Tibial nerve (tissue), 4 donors: ENCODE measurements at regions not wholly inside any gene's neighbourhood (a gene's known extent, or its start where the extent isn't known, plus 50 kb on each side); places are given as distances from the start of the nearest gene placed in this dataset.

Experiments used
- DNase-seq, 2 donors: peaks; one replicate each; pipeline ENCODE4 v3.0.0-alpha.2; 2019; ENCODE audit warnings: low spot score in 2 of 2
- H3K27ac ChIP-seq, 4 donors: fragments of 200-600 bp; sonication (generic) in 3 of 4; one replicate each; pipeline ENCODE4 v1.5.1; 2017 to 2019; ENCODE audit warnings: mild to moderate bottlenecking in 1 of 4
- H3K27me3 ChIP-seq, 2 donors: fragments of 200-600 bp; sonication (generic) in 1 of 2; one replicate each; pipeline versions ENCODE4 v1.5.1 to v1.6.0; 2017 to 2019
- H3K36me3 ChIP-seq, 3 donors: fragments of 200-600 bp; sonication (generic); one replicate each; pipeline ENCODE4 v1.5.1; 2018 to 2019
- H3K4me1 ChIP-seq, 4 donors: fragments of 200-600 bp; sonication (generic) in 3 of 4; one replicate each; pipeline ENCODE4 v1.5.1; 2017 to 2019
- H3K4me3 ChIP-seq, 4 donors: fragments of 200-600 bp; sonication (generic) in 3 of 4; one replicate each; pipeline ENCODE4 v1.5.1; 2017 to 2019; ENCODE audit warnings: mild to moderate bottlenecking in 1 of 4, moderate library complexity in 1 of 4
- H3K9me3 ChIP-seq, 4 donors: fragments of 200-600 bp; sonication (generic) in 3 of 4; one replicate each; pipeline ENCODE4 v1.5.1; 2017 to 2019
- EP300 ChIP-seq, 2 donors: sonication (generic); formaldehyde crosslinking; IDR thresholded peaks; one replicate each; pipeline ENCODE4 v1.6.1; 2017; ENCODE audit warnings: antibody characterized with exemption in 2 of 2, mild to moderate bottlenecking in 1 of 2
- POLR2A ChIP-seq, 2 donors: fragments of 450-650 bp; IDR thresholded peaks; one replicate each; pipeline ENCODE4 v1.6.1; 2017; ENCODE audit warnings: antibody characterized with exemption in 2 of 2, mild to moderate bottlenecking in 2 of 2, moderate library complexity in 2 of 2
- WGBS, 2 donors: methylation state at CpG; one replicate each; pipeline ENCODE4 v1.1.5; 2018; 5-methylcytosine and 5-hydroxymethylcytosine counted together
- TF ChIP-seq, protein P1 (sequence below), 5 experiments: fragments of 200-600 bp in 3 of 5; fragments of 450-650 bp in 2 of 5; sonication (generic) in 3 of 5; IDR thresholded peaks; one replicate each; pipeline ENCODE4 v1.5.1; 2016 to 2019; ENCODE audit warnings: antibody characterized with exemption in 5 of 5, mild to moderate bottlenecking in 3 of 5, moderate library complexity in 2 of 5

DNA sequence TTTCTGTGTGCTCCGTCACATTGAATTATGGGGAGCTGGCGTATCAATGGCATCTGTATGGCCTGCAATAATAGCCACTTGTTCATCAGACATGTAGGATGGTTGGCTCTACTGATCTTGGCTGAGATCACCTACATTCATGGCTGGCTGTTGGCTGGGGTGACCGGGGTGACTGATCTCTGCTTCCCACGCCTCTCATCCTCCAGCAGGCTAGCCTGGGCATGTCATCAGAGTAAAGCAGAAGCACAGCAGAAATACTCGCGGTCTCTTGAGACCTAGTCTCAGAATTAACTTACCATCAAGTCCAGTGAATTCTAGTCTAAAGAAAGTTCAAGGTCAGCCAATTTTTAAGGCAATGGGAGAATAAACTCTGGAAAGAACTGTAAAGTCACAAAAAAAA is 257.7 kb upstream of the GLI3 start:
- peaks cover 0 to 3% of the 10 kb centered on the region in 2 donors for H3K27me3 ChIP-seq
- TF ChIP-seq, protein P1, sequence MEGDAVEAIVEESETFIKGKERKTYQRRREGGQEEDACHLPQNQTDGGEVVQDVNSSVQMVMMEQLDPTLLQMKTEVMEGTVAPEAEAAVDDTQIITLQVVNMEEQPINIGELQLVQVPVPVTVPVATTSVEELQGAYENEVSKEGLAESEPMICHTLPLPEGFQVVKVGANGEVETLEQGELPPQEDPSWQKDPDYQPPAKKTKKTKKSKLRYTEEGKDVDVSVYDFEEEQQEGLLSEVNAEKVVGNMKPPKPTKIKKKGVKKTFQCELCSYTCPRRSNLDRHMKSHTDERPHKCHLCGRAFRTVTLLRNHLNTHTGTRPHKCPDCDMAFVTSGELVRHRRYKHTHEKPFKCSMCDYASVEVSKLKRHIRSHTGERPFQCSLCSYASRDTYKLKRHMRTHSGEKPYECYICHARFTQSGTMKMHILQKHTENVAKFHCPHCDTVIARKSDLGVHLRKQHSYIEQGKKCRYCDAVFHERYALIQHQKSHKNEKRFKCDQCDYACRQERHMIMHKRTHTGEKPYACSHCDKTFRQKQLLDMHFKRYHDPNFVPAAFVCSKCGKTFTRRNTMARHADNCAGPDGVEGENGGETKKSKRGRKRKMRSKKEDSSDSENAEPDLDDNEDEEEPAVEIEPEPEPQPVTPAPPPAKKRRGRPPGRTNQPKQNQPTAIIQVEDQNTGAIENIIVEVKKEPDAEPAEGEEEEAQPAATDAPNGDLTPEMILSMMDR (IDR thresholded peaks at IDR 0.05) = no peak
- no peak for TF ChIP-seq POLR2A (IDR thresholded peaks at IDR 0.05)
- TF ChIP-seq EP300 (IDR thresholded peaks at IDR 0.05) = no peak
- no peaks in the 10 kb centered on the region for H3K36me3 ChIP-seq
- H3K4me1 ChIP-seq = peaks cover 0 to 29% (median 3%) of the 10 kb centered on the region in 4 donors
- H3K27ac ChIP-seq = peak overlapping the region in 3 of 4 donors; percentile 32 to 84 (median 73)
- H3K4me3 ChIP-seq = no peak overlapping the region
- 32 to 45% methylated on average over 6 of the region's 6 CpGs for WGBS, 2 donors
- H3K9me3 ChIP-seq = no peaks in the 10 kb centered on the region
- DNase-seq = no peak

DNA sequence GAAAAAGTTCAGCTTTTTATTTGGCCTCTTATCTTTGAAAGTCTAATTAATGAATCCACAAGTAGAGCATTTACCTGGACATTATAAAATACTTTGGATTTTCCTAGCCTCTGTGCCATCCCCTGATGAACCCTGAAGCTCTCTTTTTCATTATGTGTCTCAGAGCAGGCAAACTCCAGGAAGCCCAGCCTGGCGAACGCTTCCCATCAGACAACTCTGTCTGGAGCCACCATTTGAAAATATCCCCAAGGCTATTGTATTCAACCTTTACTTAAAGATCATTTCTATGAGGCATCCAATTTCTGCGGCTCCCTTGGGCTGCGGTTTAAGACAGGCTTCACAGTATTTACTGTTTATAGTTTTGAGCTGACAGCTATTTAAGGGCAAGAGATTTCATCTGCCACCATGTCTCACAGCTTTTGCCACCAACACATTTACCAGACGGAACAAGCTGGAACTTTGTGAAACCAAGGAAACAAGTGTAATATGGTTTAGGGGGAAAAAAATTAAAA is 257.2 kb upstream of the GLI3 start:
- Histone ChIP-seq H3K4me1 (peaks cover 0 to 29% (median 3%) of the 10 kb centered on the region in 4 donors), H3K27ac (peak overlapping the region in 3 of 4 donors; percentile 32 to 84 (median 73)), H3K4me3 (peak overlapping the region in 3 of 4 donors; percentile 38 to 49 (median 39))

DNA sequence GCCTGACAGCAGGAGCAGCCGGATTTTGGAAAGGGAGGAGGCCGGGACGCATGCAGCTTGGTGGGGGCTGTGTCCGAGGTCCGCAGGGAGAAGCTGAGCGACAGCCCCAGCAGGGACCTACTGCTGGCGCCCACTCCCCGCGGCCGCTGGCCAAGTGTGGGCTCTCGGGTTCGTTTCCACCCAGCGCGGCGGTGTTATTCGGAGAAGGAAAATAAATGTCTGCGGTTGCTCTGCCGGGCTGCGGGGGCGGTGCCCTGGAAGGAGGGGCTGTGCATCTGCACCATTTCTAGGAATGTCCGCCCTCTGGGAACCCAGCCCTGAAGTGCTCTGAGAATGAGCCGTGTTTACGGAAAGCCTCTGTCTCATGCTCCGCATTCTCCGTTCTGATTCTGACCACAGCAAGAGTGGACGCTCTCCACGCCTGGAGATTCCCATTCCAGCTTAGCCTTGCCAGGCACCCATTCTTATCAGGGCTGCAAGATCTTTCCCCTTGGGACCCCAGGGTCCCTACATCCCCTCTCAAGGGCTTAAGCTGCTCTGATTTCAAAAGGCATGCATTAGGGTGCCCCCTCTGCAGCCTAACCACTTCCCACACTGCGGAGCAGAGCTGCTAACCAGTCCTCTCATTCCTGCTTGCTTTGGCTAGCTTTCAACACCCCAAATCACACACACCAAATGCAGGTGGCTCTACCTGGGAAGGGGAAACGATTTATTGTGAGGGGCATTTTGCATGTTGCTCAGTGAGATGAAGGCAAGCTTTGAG is 256.6 kb upstream of the GLI3 start:
- 0 to 1% methylated on average over 19 to 27 of the region's 29 CpGs for WGBS, 2 donors
- H3K27ac ChIP-seq = peak overlapping the region; percentile 58 to 84 (median 66)
- peaks cover 0 to 3% of the 10 kb centered on the region in 2 donors for H3K27me3 ChIP-seq

More for the DNA sequence above, 257.2 kb upstream of the GLI3 start:
- no peaks in the 10 kb centered on the region for H3K9me3 ChIP-seq
- no peak for TF ChIP-seq POLR2A (IDR thresholded peaks at IDR 0.05)
- no peak for TF ChIP-seq EP300 (IDR thresholded peaks at IDR 0.05)
- TF ChIP-seq, protein P1 (IDR thresholded peaks at IDR 0.05) = no peak
- 42 to 67% methylated on average over 5 of the region's 5 CpGs for WGBS, 2 donors
- H3K27me3 ChIP-seq = peaks cover 0 to 3% of the 10 kb centered on the region in 2 donors
- H3K36me3 ChIP-seq = no peaks in the 10 kb centered on the region
- DNase-seq = no peak

DNA sequence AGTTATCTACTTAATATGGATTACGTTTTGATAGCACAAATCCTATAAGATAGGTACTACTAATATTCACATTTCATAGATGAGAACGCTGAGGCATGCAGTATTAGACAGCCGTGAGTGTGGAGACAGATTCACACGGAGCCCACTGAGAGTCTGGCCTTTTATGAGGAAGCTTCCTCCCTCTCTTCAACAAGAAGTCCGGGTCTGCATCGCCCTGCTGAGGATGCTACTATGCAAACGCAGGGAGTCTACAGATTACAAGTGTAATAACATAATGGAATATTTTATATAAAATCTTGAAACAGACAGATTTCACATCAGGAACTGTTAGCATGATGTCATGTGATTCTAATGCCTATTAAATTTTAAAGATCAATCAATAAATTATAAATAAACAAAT is 255.9 kb upstream of the GLI3 start:
- Histone ChIP-seq H3K27ac (peak overlapping the region; percentile 58 to 84 (median 66)), H3K4me1 (peaks cover 0 to 29% (median 3%) of the 10 kb centered on the region in 4 donors), H3K36me3 (no peaks in the 10 kb centered on the region), H3K9me3 (no peaks in the 10 kb centered on the region), H3K27me3 (peaks cover 0 to 3% of the 10 kb centered on the region in 2 donors), H3K4me3 (peak overlapping the region; percentile 38 to 55 (median 44))
- TF ChIP-seq EP300 (IDR thresholded peaks at IDR 0.05) = no peak
- TF ChIP-seq, protein P1 (IDR thresholded peaks at IDR 0.05) = no peak
- no peak for TF ChIP-seq POLR2A (IDR thresholded peaks at IDR 0.05)
- WGBS, 2 donors = 40 to 43% methylated on average over 7 of the region's 7 CpGs
- DNase-seq = no peak

More for the DNA sequence above, 256.6 kb upstream of the GLI3 start:
- peaks cover 0 to 29% (median 3%) of the 10 kb centered on the region in 4 donors for H3K4me1 ChIP-seq
- TF ChIP-seq EP300 (IDR thresholded peaks at IDR 0.05) = peak; percentile 77 to 84
- TF ChIP-seq POLR2A (IDR thresholded peaks at IDR 0.05) = no peak
- TF ChIP-seq, protein P1 (IDR thresholded peaks at IDR 0.05) = peak in 1 of 5 experiments; percentile 24
- H3K36me3 ChIP-seq = no peaks in the 10 kb centered on the region
- peak; percentile 59 to 75 for DNase-seq
- no peaks in the 10 kb centered on the region for H3K9me3 ChIP-seq
- peak overlapping the region; percentile 38 to 55 (median 44) for H3K4me3 ChIP-seq

DNA sequence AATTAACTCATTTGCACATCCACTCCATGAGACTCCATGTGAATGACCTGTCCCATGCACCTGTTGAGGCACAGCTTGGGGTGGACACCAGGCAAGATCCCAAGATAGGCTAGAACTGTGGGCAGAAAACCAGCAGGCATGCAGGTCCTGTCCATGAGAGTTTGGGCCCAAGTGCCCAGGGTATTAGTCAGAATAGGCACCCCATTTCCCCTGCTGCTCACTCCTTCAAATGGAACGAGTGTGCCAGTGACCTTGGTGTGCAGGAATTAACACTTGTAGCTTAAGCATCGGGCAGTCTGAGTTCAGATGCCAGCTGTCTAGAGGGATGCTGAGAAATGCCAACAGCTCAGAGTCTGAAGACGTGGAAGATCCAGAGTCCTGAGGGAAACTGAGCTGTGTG is 254.1 kb upstream of the GLI3 start:
- no peak for DNase-seq
- no peak overlapping the region for H3K27ac ChIP-seq
- H3K36me3 ChIP-seq = no peaks in the 10 kb centered on the region
- H3K9me3 ChIP-seq = no peaks in the 10 kb centered on the region
- H3K27me3 ChIP-seq = peaks cover 0 to 3% of the 10 kb centered on the region in 2 donors
- TF ChIP-seq POLR2A (IDR thresholded peaks at IDR 0.05) = no peak
- TF ChIP-seq, protein P1 (IDR thresholded peaks at IDR 0.05) = no peak
- no peak for TF ChIP-seq EP300 (IDR thresholded peaks at IDR 0.05)
- 77 to 87% methylated on average over 3 of the region's 3 CpGs for WGBS, 2 donors
- H3K4me1 ChIP-seq = peaks cover 0 to 29% (median 3%) of the 10 kb centered on the region in 4 donors
- no peak overlapping the region for H3K4me3 ChIP-seq
